GM18499 (cell line): ENCODE measurements at regions not wholly inside any gene's neighbourhood (a gene's known extent, or its start where the extent isn't known, plus 50 kb on each side); places are given as distances from the start of the nearest gene placed in this dataset.
"Not testable (repeated sequence)": the region's sequence is repeated elsewhere in the genome, so short reads cannot be mapped to it uniquely, and the experiment has no call there.

Source experiments
- ATAC-seq: cut with Tn5 transposase; IDR thresholded peaks from one replicate; pipeline ENCODE4 v1.9.1; 2021; ENCODE audit warnings: moderate number of reproducible peaks; ENCODE audit not compliant: insufficient read depth, unreplicated experiment

- ATAC-seq: no peak
These were observed 389.9 kb upstream of the SEMA3C start for GRCh38 chr7:81308643-81309322.

DNA sequence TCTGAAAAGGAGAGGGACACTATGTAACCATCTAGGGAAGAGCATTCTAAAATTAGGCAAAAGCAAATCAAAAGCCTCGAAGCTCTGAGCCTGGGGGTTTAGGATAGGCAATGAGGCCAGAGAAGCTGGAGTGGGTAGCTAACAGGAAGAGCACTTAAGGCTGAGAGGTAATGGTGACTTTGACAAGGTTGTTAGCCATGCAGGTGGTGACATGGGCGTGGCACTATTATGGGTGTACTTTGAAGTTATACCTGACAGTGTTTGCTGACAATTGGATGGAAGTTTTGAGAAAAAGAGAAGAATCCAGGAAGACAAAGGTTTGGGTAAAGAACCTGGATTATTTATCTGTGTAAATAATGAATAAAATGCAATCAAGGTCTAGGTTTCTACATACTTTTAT, 383.0 kb upstream of the SEMA3C start:
- no peak for ATAC-seq

DNA sequence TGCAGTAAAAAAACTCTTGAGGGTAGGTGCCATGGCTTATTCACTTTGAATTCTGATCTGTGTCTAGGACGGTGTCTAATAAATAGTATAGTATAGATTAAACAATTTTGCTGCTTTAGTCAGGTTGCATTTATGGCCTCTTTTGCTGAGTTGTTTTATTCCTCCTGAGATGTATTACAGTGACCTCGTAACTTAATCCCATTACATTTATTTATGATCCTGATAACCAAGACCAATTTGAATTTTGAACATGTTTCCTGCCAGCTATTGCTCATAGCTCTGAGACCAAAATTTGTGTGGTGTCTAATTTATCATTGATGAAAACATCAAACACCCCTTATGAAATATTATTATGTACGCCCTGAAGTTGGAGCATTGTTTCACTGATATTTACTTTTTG, 381.9 kb upstream of the SEMA3C start:
- no peak for ATAC-seq

DNA sequence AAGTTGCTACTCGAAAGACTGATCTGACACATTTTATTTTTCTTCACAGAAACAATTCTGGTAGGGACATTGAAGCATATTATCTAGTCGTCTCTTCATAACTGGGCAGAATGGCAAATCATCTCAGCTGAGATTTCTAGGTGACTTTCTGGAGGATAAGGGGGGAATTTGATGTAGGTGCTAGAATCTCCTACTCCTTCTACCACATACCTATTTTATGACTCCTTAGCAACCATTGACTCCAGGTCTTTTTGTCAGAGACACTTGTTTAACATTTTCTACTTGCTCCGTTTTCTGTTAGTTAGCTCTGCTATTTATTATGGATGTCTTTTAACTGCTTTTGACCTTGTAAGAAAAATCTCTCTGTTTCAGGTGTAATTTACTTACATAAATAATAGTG, 380.9 kb upstream of the SEMA3C start:
- no peak for ATAC-seq

GRCh38 chr7:81298951-81299666, 380.3 kb upstream of the SEMA3C start:
- ATAC-seq: no peak

GRCh38 chr7:81297317-81297716, 378.5 kb upstream of the SEMA3C start:
- ATAC-seq: no peak

- no peak for ATAC-seq
These were observed 377.9 kb upstream of the SEMA3C start for GRCh38 chr7:81296726-81297125.

- ATAC-seq: no peak
These were observed 376.2 kb upstream of the SEMA3C start for GRCh38 chr7:81294897-81295515.

GRCh38 chr7:81293806-81294205, 375.0 kb upstream of the SEMA3C start:
- no peak for ATAC-seq

- ATAC-seq: not testable (repeated sequence)
These were observed 367.9 kb upstream of the SEMA3C start for GRCh38 chr7:81286754-81287153.

DNA sequence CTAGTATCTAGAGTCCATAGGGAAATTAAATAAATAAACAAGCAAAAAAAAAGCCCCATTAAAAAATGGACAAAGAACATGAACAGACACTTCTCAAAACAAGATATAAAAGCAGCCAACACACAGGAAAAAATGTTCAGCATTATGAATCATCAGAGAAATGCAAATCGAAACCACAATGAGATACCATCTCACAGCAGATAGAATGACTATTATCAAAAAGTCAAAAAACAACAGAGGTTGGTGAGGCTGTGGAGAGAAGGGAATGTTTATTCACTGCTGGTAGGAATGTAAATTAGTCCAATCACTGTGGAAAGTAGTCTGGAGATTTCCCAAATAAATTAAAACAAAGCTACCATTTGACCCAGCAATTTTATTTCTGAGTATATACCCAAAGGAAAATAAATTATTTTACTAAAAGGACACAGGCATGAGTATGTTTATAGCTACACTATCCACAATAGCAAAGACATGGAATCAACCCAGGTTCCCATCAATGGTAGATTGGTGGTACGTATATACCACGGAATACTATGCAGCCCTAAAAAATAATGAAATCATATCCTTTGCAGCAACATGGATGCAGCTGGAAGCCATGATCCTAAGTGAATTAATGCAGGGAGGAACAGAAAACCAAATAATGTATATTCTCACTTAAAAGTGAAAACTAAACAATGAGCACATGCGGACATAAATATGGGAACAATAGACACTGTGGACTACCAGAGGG, 366.5 kb upstream of the SEMA3C start:
- ATAC-seq: no peak

GRCh38 chr7:81284576-81284975, 365.7 kb upstream of the SEMA3C start:
- no peak for ATAC-seq

GRCh38 chr7:81280531-81280930, 361.7 kb upstream of the SEMA3C start:
- ATAC-seq: no peak

DNA sequence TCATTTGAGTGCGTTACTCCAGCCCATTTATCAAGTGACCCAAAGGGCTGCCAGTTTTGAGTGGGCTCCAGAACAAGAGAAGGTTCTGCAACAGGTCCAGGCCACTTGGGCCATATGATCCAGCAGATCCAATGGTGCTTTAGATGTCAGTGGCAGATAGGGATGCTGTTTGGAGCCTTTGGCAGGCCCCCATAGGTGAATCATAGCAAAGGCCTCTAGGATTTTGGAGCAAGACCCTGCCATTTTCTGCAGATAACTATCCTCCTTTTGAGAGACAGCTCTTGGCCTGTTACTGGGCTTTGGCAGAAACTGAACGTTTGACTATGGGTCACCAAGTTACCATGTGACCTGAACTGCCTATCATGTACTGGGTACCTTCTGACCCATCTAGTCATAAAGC, 358.8 kb upstream of the SEMA3C start:
- no peak for ATAC-seq

DNA sequence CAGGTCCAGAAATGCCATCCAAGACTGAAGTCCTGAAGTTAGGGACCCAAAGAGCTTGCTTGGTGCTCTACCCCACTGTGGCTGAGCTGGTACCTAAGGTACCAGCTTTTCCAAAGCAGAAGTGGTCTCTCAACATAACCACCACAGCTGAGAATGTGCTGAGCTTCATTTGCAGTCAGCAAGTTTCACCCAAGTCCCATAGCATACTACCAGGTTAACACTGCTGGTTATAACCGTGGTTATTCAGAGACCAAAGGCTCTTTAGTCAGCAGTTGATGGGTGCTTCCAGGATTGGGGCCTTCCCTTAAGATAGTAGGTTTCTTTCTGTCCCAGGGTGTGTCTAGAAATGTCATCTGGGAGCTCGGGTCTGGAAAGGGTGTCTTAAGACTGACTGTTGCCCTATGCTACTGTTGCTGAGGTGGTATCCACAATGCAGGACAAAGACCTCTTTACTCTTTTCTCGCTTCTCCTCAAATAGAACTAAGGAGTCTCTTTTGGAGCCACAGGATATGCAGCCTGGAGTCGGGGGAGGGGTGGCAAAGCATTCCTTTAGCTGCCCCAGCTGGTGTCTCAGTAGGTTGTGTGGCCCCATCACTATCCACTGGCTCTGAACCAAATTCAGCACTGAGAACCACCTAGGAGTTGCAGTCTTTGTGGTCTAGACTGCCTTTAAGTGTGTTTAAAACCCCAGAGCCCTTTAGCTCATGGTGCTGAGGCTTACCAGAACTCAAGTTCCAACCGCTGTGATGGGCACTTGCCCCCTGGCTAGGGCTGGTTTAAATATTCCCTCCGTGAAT, 354.9 kb upstream of the SEMA3C start:
- ATAC-seq: no peak

DNA sequence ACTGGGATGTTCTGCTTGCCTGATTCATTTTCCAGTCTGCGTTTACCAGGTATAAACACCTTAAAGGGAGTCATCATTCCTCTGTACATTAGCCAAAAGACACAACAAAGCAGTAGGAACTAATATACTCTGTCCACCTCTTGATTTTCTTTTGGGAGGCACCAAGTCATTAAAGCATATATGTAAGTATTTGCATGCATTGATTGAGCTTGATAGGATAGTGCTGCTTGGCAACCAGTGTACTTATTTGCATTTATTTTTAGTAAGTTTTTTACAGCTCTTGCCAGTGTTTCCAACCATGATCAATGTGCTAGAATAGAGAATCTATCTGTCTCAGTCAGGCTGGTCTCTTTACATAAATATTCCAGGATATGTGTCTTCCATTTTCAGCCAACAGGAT, 353.3 kb upstream of the SEMA3C start:
- no peak for ATAC-seq

DNA sequence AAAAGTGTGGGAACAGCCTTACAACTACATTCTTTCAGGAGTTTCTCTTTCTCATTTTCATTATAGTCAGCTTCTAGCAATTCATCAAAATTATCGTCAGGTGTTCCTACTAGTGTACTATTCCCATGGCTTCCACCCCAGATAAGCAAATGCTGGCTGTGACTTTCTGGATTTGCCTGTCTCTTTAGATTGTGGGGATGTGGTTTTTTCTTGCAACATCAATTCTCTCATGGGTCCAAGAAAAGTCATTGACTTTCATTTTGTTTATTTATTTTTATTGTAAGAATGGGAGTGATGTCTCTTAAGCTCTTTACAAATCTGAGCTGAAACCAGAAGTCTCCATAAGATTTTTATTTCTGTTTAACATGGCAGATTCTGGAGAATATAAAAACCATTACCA, 349.7 kb upstream of the SEMA3C start:
- ATAC-seq: no peak

- no peak for ATAC-seq
These were observed 348.7 kb upstream of the SEMA3C start for GRCh38 chr7:81267508-81267907.

DNA sequence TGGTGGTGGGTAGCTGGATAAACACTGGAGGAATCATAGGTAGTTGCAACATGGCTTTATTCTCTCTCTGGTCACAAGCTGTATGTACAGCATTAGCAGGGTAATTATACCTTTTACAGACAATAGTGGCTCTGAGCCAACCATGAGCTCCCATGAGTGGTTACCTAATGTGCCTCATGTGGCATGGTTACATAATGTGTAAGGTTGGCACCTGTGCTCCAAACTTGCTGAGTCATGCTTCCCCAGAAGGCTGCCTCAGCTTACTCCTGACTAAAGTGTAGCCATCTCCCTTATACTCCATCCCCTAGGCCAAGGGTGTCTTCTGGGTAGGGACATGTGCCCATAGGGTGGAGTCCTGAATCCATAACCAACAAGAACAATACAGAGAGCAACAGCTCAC, 345.3 kb upstream of the SEMA3C start:
- ATAC-seq: no peak

GRCh38 chr7:81260152-81260551, 341.3 kb upstream of the SEMA3C start:
- no peak for ATAC-seq
